GM18868 (cell line): ENCODE measurements at regions not wholly inside any gene's neighbourhood (a gene's known extent, or its start where the extent isn't known, plus 50 kb on each side); places are given as distances from the start of the nearest gene placed in this dataset.
A peak's percentile ranks its signal among the peaks of the same experiment; 100 is the strongest.

Experiments used
- ATAC-seq: cut with Tn5 transposase; IDR thresholded peaks from one replicate; pipeline ENCODE4 v1.9.1; 2021; ENCODE audit warnings: mild to moderate bottlenecking, moderate library complexity; ENCODE audit not compliant: unreplicated experiment

DNA sequence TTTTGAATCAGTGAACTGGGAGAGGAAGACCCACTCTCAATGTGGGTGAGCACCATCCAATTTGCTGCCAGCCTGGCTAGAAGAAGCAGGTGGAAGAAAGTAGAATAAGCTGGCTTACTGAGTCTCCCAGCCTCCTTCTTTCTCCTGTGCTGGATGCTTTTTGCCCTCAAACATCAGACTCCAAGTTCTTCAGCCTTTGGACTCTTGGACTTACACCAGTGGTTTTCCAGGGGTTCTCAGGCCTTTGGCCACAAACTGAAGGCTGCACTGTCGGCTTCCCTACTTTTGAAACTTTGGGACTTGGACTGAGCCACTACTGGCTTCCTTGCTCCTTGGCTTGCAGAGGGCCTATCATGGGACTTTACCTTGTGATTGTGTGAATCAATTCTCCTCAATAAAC, 804.2 kb upstream of the SLITRK1 start:
- no peak for ATAC-seq

DNA sequence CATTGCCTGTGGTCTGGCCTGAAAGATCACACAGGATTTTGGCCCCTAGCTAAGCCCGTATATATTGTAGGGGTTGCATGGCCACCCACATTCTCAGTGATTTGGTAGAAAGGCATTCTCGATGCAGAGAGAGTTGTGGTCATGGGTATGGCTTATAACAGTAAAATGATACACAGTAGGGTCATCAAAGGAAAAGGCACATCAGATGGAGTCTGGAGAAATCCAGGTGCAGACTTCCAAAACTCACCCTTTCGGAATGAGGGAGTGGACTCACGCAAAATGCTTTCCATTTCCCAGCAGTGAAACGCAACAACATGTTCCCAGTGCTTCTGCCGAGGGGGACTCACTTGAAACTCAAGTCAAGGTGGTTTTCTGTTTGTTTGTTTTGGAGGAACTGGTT, 802.5 kb upstream of the SLITRK1 start:
- no peak for ATAC-seq

DNA sequence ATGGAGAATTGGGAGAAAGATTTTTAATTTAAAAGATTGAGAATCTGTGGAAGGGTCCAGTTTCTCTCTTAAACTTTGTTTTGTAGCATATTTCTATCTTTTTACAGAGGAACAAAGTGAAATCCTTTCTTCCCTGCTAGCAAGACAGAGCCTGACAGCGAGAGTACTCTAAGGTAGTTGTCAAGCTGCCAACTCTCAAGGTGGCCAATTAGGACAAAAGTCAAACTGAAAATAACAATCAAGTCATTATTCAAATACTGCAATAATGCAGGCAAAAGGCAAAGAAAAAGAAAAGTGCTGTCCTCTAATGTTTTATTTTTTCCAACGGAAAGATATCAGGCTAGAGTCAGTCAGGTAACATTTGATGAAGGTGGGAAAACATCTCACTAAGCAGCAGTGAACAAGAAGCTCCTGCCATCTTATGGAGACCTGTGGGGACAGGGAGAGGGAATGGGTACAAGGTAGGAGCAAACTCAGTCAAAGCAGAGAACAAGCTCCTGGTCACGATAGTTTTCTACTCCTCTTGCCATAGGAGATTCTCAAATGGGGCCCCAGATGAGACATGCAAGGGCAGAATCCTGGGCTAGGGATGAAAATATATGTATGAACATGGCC, 801.9 kb upstream of the SLITRK1 start:
- no peak for ATAC-seq

GRCh38 chr13:84683448-84683847, 801.2 kb upstream of the SLITRK1 start:
- ATAC-seq = no peak

GRCh38 chr13:84677836-84678235, 795.6 kb upstream of the SLITRK1 start:
- no peak for ATAC-seq

GRCh38 chr13:84672616-84673015, 790.3 kb upstream of the SLITRK1 start:
- no peak for ATAC-seq

GRCh38 chr13:84670245-84670644, 788.0 kb upstream of the SLITRK1 start:
- ATAC-seq = no peak

- ATAC-seq = no peak
These were observed 786.4 kb upstream of the SLITRK1 start for GRCh38 chr13:84668637-84669036.

DNA sequence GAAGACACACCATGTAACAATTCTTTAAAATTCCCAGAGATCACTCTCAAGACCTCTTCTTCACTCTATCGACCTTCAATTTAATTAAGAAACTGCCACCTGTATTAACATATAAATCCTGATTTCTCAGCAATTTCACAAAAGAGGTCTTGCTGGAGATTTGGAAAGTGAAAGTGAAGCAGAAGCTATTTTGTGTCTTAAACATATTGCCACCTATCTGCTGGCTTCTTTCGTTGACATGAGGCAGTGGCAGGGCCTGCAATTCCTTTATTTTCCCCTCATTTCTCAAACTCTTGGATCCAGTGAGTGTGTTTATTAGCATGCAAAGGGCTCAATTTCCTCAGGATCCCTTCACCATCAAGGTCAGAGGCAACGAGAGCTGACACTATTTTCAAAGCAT, 780.2 kb upstream of the SLITRK1 start:
- peak; percentile 48 for ATAC-seq

GRCh38 chr13:84661718-84662117, 779.4 kb upstream of the SLITRK1 start:
- no peak for ATAC-seq

DNA sequence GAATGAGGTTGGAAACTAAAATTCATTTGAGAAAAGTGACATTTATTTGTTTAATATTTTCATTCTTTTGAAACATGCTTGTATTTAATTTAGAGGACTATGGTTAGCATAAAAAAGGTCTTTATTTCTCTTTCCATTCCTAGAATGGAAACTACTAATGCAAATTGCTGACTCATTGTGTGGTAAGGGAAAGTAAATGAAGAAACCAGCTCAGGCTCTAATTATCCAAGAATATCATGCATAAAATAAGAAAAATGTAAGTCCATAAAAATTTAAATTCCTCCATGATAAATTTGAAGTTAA, 777.0 kb upstream of the SLITRK1 start:
- ATAC-seq = peak; percentile 27

DNA sequence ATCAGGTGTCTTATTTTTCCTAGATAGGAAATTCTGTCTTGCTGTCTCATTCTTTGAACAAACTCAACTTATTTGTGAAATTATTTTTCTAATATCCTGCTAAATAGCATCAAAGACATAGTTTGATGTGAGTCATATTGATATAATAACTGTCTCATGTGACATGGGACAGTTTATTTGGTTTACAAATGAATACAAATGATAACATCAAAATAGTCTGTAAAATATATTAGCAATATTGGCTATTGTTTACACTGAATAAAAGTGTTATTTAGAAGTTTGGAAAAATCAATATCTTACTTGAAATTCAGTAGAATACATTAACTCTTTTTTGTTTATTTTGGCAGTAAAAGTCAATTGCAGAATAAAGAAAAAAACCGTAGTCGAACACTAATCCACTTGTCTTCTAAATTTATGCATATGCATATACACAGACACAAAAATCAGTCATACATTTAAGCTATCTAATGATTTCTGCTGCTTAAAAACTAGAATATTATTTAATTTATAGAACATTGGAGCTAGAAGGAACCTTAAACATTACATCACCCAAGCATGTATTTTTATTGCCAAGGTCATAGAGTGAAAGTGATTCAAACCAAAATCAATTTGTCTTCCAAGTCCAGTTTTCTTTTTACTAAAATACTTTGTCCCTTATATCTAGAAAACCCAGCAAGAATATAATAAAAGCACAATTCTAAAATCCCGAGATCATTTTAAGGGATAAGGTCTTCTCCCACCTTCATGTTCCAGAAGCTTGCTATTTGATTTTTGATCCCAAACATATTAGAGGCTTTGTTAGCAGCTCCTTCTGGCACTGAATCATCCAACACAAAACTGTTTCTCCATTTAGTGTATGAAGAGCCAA, 776.5 kb upstream of the SLITRK1 start:
- ATAC-seq = no peak

DNA sequence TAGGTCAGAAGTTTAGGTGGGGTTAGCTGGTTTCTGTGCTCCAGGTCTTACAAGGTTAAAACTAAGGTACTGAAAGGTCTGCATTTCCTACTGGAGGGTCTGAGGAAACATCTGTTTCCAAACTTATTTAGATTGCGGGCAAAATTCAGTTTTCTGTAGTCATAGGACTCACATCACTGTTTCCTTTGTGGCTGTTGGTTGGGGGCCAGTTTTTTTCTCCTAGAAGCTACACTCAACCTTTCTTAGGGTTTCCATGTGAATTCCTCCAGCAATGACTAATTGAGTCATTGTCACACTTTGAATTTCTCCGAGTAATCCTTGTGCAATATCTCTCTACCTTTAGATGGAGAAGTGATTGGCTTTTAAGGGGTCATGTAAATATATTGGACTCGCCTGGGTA, 773.4 kb upstream of the SLITRK1 start:
- no peak for ATAC-seq

- ATAC-seq = peak; percentile 78
These were observed 772.5 kb upstream of the SLITRK1 start for GRCh38 chr13:84654654-84655275.

DNA sequence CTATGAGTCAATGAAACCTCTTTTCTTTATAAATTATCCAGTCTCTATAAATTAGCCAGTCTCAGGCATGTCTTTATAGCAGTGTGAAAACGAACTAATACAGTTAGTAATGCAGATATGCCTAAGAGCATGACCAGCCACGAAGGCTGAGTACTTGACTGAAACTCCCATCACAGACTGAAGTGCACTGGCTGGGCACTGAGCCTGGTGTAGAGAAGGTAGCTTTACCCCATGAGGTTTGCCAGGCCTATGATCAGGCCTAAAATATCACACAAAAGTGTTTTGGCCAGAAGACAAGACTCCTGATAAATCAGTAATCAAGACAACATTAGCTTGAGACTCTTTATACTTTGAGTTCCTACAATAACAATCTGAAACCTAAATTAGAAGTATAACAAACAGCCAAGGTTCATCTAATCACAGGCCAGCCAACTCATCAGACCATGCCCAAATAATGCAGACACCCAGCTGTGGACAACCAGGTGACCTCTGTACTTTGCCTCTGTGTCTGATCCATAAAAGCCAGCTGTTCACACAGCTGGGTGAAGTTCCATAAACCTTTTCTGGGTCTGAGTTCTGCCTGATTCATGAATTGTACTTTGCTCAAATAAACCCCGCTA, 771.8 kb upstream of the SLITRK1 start:
- no peak for ATAC-seq

- ATAC-seq = no peak
These were observed 769.4 kb upstream of the SLITRK1 start for GRCh38 chr13:84651705-84652104.

DNA sequence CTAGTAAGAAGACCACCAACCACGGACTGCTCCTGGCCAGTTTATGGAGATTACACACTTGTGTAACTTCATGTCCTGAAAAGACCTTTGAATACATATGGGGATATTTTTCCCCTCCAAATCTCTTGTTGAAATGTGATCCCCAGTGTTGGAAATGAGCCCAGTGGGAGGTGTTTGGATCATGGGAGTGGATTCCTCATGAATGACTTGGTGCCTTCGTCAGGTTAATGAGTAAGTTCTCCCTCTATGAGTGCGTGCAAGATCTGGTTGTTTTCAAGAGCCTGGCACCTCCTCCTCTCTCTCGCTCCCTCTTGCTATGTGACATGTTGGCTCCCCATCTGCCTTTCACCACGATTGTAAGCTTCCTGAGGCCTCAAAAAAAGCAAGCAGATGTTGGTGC, 769.0 kb upstream of the SLITRK1 start:
- no peak for ATAC-seq

DNA sequence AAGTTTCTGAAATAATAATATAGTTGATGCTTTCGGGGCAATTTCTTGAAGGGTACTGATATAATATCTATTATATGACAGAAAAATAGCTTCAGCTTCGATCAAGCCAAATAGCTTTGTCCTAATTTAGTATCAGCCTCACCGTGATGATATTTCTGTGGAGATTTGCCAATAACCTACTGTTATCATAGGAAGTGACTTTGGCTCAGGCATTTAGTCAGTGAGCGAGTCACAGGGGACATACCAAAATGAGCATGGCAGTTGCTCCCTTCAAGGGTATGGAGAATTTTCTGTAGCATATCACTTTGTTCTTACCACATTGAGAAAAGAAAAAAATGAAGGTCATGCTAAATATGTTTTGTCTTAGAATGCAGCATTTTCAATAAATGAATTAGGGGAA, 767.6 kb upstream of the SLITRK1 start:
- no peak for ATAC-seq

GRCh38 chr13:84648069-84648640, 765.9 kb upstream of the SLITRK1 start:
- no peak for ATAC-seq

GRCh38 chr13:84646957-84647356, 764.7 kb upstream of the SLITRK1 start:
- ATAC-seq = no peak

DNA sequence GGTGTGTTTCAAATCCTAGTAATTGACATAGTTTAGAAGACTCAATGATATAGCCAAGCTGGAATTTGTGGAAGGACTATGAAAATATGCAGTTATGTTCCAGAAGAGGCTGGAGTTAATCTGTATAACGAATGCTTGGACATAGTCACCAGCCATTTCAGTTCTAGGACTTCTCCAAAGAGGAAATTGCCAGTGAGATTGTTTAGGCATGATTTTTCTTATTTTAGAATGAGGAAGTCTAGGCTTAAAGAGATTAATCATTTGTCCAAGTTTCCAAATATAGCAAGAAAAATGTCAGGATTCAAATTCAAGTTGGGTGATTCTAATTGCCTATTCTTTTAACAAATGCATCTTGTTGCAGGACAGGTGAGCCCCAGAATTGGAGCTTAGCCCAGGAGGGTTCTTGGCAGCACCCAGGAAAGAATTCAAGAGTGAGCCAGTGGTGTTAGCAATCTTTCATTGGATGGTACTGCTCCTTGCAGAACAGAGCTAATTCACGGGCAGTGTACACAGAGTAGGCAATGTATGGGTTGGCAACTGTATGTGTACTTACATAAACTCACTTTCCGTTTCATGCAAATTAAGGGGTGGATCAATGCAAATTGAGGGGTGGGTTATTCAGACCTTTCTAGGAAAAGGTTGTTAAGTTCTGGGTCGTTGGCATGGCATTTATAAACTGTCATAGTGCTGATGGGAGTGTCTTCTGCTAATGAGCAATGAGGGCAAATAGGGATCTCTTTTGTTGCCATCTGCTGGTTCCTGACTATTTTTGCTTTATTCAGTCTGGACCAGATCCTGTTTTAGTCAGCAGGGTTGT, 763.1 kb upstream of the SLITRK1 start:
- ATAC-seq = no peak
